VCaP (cell line): ENCODE measurements at regions not wholly inside any gene's neighbourhood (a gene's known extent, or its start where the extent isn't known, plus 50 kb on each side); places are given as distances from the start of the nearest gene placed in this dataset.

Experiments
- H3K27ac ChIP-seq: fragments of 450-650 bp; 2 replicates; pipeline ENCODE4 v1.5.1; 2017
- TF ChIP-seq, protein P1 (sequence below): fragments of 450-650 bp; conservative IDR thresholded peaks from 2 replicates; pipeline ENCODE4 v1.5.1; 2017; ENCODE audit warnings: mild to moderate bottlenecking, moderate library complexity

DNA sequence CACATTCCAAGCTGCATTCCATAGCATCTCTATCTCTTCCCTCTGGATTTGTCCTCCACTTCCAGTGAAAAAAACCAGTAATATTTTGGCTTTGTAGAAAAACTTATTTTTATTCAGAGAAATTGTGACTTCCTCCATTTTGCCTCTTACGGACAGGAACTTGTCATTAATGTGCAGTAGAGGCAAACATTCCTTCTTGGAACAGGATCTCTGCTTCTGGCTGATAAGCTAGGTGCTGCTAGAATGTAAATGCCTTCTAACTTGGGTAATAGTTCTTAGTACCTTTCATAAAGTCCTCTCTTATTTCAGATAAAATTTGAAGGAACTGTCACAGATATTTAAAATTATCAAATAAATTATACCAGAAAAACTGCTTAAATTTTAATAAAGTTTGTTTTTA lies 707.8 kb downstream of the USP25 start:
- H3K27ac ChIP-seq, result no peak overlapping the region; the same call in 1 of the 2 replicates
- TF ChIP-seq, protein P1, sequence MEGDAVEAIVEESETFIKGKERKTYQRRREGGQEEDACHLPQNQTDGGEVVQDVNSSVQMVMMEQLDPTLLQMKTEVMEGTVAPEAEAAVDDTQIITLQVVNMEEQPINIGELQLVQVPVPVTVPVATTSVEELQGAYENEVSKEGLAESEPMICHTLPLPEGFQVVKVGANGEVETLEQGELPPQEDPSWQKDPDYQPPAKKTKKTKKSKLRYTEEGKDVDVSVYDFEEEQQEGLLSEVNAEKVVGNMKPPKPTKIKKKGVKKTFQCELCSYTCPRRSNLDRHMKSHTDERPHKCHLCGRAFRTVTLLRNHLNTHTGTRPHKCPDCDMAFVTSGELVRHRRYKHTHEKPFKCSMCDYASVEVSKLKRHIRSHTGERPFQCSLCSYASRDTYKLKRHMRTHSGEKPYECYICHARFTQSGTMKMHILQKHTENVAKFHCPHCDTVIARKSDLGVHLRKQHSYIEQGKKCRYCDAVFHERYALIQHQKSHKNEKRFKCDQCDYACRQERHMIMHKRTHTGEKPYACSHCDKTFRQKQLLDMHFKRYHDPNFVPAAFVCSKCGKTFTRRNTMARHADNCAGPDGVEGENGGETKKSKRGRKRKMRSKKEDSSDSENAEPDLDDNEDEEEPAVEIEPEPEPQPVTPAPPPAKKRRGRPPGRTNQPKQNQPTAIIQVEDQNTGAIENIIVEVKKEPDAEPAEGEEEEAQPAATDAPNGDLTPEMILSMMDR, result no peak

DNA sequence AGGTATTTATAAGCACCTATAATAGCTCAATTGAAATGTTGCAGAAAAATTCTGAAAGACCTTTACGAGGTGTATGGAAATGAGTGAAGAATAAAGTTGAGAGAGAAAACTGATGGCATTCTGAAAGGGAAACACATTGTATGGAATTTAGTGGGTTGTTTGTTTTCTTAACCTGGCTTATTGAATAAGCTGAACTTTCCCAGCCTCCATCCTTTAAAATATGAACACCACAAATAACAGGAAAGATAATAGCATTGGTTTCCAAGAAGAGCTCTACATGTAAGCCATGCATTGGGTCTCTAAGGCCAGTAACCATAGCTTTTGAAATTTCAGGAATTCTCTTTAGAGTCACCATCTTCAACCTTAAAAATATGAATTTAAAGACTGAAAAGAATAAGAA lies 709.0 kb downstream of the USP25 start:
- TF ChIP-seq, protein P1, result no peak
- no peak overlapping the region for H3K27ac ChIP-seq

DNA sequence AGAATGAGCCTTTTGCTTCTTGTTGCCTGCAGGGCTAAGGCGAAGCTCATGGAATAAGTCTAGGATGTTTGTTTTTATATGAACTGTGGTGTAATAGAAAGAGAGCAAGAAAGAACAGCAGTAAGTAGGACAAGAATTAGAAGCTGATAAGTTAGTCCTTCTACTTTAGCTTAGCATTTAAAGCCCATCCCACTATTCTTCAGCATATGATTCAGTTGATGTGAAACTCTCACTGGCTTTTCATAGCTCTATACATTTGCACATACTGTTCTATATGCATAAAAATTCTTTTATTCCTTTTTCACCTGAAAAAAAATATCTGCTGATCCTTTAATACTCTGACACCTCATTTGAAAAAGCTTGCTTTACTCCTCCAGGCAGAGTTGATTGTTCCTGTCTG lies 712.0 kb downstream of the USP25 start:
- TF ChIP-seq, protein P1, result no peak
- peak overlapping the region; percentile 8; the same call in 1 of the 2 replicates for H3K27ac ChIP-seq

DNA sequence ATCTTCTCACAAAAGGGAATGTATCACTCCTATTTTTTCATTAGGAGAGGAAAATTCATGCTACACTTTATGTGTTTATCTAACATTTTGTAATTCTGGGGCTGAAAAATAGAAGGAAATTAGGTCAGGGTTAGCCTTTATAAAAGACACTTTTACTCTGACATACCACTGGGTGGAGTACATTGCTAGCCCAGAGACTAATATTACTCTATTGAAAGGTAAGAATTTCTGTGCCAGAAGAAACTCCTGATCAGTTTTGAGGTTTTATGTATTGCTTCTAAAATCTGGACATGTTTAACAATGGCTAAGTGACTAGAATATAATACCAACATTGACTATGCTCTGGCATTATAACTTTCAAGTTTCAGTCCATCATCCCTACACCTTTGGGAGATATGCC lies 724.6 kb downstream of the USP25 start:
- TF ChIP-seq, protein P1, result peak; percentile 69
- H3K27ac ChIP-seq, result peak overlapping the region; percentile 0; the same call in 1 of the 2 replicates

DNA sequence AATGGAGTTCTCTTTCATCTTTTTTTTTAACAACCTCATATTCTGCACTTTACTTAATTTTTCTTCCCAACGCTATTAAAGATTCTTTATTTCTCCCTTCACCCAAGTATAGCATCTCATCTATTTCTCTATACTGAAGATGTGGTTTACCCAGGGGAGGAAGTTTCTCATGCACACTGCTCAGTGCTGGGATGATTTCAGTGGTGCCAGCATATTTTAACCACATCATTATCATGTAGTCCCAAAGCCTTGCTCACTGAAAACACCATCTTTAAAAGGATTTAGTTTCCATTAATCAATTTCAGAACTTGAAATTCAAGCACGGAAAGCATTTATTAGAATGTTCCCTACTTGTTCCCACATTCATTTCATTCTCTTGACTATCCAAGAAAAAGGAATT lies 725.7 kb downstream of the USP25 start:
- peak overlapping the region; percentile 0; the same call in 1 of the 2 replicates for H3K27ac ChIP-seq
- TF ChIP-seq, protein P1, result no peak

DNA sequence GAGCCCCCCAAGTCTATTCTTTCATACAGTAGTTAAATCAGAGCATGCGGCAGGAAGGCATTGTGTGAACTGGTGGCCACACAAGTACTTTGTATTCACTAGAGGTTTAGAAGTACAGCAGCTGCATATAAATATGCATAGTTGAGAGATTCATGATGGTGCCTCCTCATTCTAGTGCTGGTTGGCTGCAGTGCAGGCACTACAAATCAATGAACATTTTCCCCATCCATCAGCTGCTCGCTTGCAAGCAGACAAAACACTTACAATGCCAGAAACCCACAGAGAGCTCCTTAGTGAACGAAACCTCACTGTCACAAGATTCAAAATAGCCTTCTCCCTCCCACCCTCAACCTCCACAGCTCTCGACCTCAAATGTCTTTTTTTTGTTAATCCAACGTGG lies 726.2 kb downstream of the USP25 start:
- H3K27ac ChIP-seq, result no peak overlapping the region; the same call in 1 of the 2 replicates
- TF ChIP-seq, protein P1, result no peak

DNA sequence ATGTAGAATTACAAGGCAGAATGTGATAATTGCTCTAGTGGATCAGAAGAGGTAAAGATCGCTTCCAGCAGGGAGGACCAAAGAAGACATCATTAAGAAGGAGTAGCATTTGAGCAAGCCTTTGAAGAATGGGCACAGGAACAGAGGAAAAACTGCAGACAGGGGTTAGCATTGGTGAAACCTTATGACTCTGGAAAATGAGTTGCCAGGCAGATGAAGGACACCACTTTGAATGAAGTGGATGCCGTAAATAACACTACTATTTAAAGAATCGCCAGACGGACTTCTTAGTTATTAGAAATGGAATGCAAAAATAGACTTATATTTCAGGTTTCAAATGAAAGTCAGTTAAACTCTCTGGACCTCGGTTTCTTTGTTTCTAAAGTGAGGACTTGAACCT lies 727.7 kb downstream of the USP25 start:
- TF ChIP-seq, protein P1, result no peak
- H3K27ac ChIP-seq, result no peak overlapping the region
